HUES6 (cell line): ENCODE measurements at regions not wholly inside any gene's neighbourhood (a gene's known extent, or its start where the extent isn't known, plus 50 kb on each side); places are given as distances from the start of the nearest gene placed in this dataset.
"Not testable (repeated sequence)": the region's sequence is repeated elsewhere in the genome, so short reads cannot be mapped to it uniquely, and the experiment has no call there.

Experiments used
- H3K27ac ChIP-seq: 2 replicates; pipeline ENCODE4 v1.7.0; 2013; ENCODE audit warnings: low read depth, mild to moderate bottlenecking, low read length, inconsistent platforms
- H3K27me3 ChIP-seq: 2 replicates; pipeline ENCODE4 v1.6.1; 2013; ENCODE audit warnings: low read length; ENCODE audit not compliant: control insufficient read depth, insufficient read depth
- H3K36me3 ChIP-seq: 2 replicates; pipeline ENCODE4 v1.6.1; 2013; ENCODE audit warnings: low read length; ENCODE audit not compliant: control insufficient read depth, insufficient read depth
- H3K4me1 ChIP-seq: 2 replicates; pipeline ENCODE4 v1.6.1; 2013; ENCODE audit warnings: low read length; ENCODE audit not compliant: control insufficient read depth, insufficient read depth
- H3K4me3 ChIP-seq: 2 replicates; pipeline ENCODE4 v1.5.1; 2013; ENCODE audit warnings: low read depth, low read length
- H3K9ac ChIP-seq: one replicate; pipeline ENCODE4 v1.6.1; 2013; ENCODE audit warnings: mild to moderate bottlenecking, low read length
- H3K9me3 ChIP-seq: 2 replicates; pipeline ENCODE4 v1.6.1; 2013; ENCODE audit warnings: low read depth, low read length; ENCODE audit not compliant: control insufficient read depth, insufficient read depth

DNA sequence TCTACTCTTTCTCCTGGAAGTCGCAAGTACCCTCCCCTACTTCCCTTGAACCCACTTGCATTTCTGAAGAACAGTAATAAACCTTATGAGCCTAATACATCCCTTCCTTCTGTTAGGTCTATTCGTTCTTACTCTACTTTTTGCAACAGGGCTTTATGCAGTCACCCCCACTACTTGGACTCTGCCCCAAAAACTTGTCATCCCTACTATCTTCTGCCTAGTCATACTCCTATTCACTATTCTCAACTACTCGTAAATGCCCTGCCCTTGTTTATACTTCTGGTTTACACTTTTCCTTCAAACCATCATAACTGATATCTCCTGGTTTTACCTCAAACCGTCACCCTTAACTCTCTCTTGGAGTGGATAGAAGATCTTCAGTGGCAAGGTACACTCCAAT lies 55.2 kb upstream of the SLIT2 start:
- Histone ChIP-seq H3K27ac (no peak overlapping the region), H3K4me1 (no peaks in the 10 kb centered on the region), H3K36me3 (no peaks in the 10 kb centered on the region), H3K27me3 (no peaks in the 10 kb centered on the region), H3K4me3 (no peak overlapping the region), H3K9me3 (peaks cover 4% of the 10 kb centered on the region; the same call in 1 of the 2 replicates), H3K9ac (no peak overlapping the region)

DNA sequence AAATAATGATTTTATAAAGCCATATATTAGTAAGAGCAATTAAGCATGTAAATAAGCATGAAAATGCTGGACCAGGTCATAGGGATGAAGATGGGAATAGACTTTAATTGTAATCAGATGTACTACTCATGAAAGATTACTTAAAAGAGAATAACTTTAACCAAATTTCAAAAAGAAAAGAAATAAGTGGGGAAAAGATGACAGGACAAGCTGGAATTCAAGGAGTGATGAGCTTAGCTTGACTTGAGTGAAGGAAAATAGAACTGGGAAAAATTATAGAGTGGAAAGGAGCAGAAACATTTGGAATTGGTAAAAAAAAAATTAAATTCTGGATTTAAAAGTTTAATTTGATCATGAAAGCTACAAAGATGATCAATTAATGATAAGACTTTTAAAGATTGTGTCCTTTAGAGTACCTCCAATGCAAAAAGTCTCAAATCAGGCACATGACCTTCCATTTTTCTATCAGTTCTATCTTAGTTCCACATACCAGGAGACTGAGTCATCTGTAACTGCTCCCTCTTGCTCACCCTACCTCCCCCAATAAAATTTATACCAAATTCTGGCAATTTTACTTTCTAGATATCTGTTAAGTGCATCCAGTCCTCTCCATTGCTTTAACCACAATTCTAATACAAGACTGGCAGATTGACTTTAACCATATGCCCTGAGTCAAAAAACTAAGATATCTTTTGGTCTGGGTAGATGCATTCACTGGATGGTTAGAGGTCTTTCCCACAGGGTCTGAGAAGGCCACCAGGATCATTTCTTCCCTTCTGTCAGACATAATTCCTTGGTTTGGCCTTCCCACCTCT lies 56.4 kb upstream of the SLIT2 start:
- H3K9me3 ChIP-seq = peaks cover 11% of the 10 kb centered on the region
- no peaks in the 10 kb centered on the region for H3K4me1 ChIP-seq
- no peak overlapping the region for H3K9ac ChIP-seq
- H3K4me3 ChIP-seq = no peak overlapping the region
- no peaks in the 10 kb centered on the region for H3K36me3 ChIP-seq
- H3K27ac ChIP-seq = no peak overlapping the region
- no peaks in the 10 kb centered on the region for H3K27me3 ChIP-seq

DNA sequence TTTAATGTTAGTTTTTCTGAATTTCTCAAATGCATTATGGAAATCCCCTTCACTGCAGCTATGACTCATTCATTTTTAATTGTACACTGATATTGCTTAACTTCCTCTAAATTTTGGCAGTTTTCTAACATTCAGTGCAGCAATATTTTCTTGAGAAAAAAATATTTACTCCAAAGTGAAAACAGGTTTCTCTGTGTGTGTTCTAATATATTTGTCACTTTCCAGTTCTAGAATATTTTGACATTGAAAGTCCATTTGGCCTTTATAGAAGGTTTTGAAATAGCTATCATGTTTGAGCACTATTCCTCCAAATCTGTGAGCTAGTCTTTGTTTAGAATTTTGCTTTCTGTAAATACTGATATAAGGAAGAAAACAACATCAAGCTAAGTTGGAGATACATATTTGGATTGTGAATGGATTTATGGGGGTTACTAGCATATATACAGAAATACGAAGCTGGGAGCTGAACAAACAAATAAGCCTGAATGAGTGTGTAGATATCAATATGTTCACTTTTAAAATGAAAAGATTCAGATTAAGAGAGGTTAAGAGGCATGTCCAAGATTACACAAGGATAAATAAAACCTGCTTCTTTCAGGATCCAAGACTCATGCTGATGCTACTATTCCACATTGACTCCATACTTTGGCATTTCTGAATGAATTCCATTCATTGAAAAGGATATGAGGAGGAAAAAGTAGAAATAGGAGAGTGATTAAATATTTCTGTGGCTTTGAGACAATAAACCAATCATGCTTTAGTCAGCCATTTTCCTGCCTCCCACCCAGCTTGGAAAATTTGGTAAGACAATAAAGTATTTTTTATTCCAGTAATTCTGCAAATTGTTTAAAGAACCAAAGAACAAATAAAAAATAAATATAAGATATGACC lies 57.3 kb upstream of the SLIT2 start:
- Histone ChIP-seq H3K4me1 (no peaks in the 10 kb centered on the region), H3K4me3 (no peak overlapping the region), H3K27me3 (no peaks in the 10 kb centered on the region), H3K9me3 (peaks cover 18% of the 10 kb centered on the region), H3K27ac (no peak overlapping the region), H3K9ac (no peak overlapping the region), H3K36me3 (no peaks in the 10 kb centered on the region)

DNA sequence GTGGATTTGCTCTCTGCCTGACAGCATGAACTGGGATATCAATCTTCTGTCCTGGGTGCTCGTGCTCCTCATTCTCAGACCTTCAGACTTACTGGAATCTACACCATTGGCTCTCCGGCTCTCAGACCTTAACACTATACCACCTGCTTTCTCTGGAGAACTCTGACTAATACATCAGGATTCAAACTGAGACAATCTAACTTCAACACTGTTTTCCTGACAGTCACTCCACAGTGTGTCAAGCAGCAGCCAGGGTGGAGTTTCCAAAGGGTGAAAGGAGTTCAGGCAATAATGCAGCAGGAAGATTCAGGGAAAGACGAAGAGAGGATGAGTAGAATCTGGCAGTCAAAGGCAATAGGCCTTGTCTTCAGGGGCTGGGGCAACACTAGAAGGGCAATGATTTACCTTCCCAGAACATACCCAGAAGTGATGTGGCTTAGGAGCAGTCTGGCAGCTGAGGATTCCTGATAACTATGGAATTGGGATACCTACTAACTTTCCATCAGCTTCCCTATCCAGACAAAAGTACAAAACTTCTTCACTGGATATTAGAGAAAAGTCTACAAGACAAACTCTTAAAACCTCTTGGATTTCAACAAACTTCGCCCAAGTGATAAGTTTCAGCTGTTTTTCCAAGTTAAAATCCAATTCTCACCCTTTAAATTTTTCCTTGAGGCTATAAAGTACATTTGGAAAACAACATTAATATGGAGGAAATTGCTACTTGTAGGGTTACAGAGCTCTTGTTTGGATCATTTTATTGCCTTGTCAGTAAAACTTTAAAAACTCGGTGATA lies 58.4 kb upstream of the SLIT2 start:
- Histone ChIP-seq H3K27me3 (no peaks in the 10 kb centered on the region), H3K36me3 (no peaks in the 10 kb centered on the region), H3K27ac (no peak overlapping the region), H3K9me3 (peaks cover 19% of the 10 kb centered on the region), H3K4me3 (no peak overlapping the region), H3K9ac (no peak overlapping the region), H3K4me1 (no peaks in the 10 kb centered on the region)

DNA sequence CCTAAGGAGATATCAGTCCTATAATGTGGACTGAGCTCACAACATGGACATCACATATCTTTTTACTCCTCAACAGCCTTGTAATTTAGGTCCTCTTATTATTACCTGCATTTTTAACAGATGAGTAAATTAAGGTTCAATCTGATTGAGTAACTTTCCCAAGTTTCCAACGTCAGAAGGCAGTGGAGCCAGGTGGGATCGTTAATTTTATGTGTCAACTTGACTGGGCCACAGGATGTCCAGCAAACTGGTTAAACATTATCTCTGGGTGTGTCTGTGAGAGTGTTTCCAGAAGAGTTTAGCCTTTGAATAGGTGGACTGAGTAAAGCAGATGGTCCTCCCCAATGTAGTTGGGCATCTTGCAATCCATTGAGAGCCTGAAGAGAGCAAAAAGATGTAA lies 59.0 kb upstream of the SLIT2 start:
- no peaks in the 10 kb centered on the region for H3K4me1 ChIP-seq
- peaks cover 19% of the 10 kb centered on the region for H3K9me3 ChIP-seq
- no peak overlapping the region for H3K27ac ChIP-seq
- no peaks in the 10 kb centered on the region for H3K27me3 ChIP-seq
- H3K36me3 ChIP-seq = no peaks in the 10 kb centered on the region
- H3K4me3 ChIP-seq = no peak overlapping the region
- H3K9ac ChIP-seq = no peak overlapping the region

DNA sequence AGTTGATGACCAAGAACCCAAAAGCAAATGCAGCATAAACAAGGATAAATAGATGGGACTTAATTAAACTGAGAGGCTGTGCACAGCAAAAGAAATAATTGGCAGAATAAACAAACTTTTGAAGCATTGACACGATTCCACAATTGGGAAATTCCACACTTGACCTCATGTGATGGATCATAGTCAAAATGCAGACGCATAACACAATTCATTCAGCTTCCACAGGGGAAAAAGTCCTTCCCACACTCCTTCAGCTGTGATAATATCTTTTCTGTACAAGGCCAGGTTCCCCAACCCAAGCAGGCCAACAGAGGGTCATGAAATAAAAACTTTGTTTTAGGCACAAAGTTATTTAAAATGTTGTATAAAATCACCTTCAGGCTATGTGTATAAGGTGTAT lies 66.6 kb upstream of the SLIT2 start:
- no peaks in the 10 kb centered on the region for H3K4me1 ChIP-seq
- H3K9ac ChIP-seq = no peak overlapping the region
- no peak overlapping the region for H3K4me3 ChIP-seq
- no peaks in the 10 kb centered on the region for H3K27me3 ChIP-seq
- H3K9me3 ChIP-seq = peaks cover 7% of the 10 kb centered on the region; the same call in 1 of the 2 replicates
- no peak overlapping the region for H3K27ac ChIP-seq
- H3K36me3 ChIP-seq = no peaks in the 10 kb centered on the region

DNA sequence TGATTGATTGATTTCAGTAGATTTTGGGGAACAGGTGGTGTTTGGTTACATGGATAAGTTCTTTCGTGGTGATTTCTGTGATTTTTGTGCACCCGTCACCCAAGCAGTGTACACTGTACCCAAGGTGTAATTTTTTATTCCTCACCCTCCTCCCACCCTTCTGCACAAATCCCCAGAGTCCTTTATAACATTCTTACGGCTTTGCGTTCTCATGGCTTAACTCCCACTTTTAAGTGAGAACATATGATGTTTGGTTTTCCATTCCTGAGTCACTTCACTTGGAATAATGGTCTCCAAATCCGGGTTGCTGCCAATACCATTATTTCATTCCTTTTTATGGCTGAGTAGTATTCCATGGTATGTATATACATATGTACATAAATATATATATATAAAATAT lies 68.6 kb upstream of the SLIT2 start:
- H3K4me3 ChIP-seq, H3K27me3 ChIP-seq, H3K9me3 ChIP-seq, H3K27ac ChIP-seq, H3K36me3 ChIP-seq, H3K9ac ChIP-seq, H3K4me1 ChIP-seq: not testable (repeated sequence)

DNA sequence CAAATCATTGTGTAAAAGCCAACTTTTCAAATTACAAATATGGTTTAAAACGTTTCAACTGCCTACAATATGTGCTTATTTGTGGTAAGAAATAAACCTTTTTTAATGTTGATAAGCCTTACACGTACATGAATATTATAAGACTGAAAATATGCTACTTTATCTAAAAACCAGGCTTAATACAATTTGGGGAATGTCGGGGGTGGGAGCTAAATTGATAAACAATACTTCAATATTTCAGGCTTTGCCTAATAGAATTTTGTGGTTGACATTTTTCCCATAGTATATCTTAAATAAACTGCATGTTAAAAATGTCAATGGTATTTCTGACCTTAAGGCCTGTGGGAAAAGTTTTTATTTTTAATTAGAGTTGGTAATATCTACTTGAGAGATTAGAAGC lies 69.8 kb upstream of the SLIT2 start:
- Histone ChIP-seq H3K4me3 (no peak overlapping the region), H3K9ac (no peak overlapping the region), H3K4me1 (no peaks in the 10 kb centered on the region), H3K27me3 (no peaks in the 10 kb centered on the region), H3K36me3 (no peaks in the 10 kb centered on the region), H3K9me3 (0 out of 2 replicates have a peak, but pooled peaks cover 3% of the 10 kb centered on the region), H3K27ac (no peak overlapping the region)

DNA sequence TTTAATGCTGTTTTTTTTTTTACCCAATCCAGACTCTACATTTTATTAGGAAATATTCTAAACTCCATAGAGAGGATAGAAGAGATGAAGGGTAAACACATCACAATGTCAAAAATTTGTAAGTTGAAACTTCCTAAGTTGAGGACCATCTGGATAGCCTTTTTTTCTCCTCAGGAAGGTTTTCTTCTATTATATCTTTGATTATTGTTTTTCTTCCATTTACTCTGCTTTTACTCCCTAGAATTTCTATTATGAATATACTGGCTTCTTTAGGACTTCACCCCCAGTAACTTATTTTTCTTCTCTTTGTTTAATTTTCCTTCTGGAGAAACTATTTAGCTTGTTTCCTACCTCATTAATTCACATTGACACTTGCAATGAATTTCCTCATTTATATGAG lies 71.2 kb upstream of the SLIT2 start:
- Histone ChIP-seq H3K4me1 (no peaks in the 10 kb centered on the region), H3K27ac (no peak overlapping the region), H3K9ac (no peak overlapping the region), H3K9me3 (0 out of 2 replicates have a peak, but pooled peaks cover 3% of the 10 kb centered on the region), H3K36me3 (no peaks in the 10 kb centered on the region), H3K4me3 (no peak overlapping the region), H3K27me3 (no peaks in the 10 kb centered on the region)

DNA sequence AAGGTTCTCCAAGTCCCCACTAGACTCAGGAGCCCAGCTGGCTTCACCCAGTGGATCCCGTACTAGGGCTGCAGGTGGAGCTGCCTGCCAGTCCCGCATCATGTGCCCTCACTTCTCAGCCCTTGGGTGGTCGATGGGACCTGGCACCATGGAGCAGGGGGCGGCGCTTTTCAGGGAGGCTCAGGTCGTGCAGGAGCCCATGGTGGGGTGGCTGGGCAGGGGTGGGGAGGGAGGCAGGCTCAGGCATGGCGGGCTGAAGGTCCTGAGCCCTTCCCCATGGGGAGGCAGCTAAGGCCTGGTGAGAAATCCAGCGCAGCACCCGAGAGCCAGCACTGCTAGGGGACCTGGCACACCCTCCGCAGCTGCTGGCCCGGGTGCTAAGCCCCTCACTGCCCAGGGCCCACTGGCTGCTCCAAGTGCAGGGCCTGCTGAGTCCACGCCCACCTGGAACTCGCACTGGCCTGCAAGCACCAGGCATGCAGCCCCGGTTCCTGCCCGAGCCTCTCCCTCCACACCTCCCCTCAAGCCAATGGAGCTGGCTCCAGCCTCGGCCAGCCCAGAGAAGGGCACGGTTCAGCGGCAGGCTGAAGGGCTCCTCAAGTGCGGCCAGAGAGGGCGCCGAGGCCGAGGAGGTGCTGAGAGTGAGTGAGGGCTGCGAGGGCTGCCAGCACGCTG lies 72.7 kb upstream of the SLIT2 start:
- Histone ChIP-seq H3K4me3 (no peak overlapping the region), H3K27me3 (no peaks in the 10 kb centered on the region), H3K9ac (no peak overlapping the region), H3K36me3 (no peaks in the 10 kb centered on the region), H3K4me1 (no peaks in the 10 kb centered on the region), H3K27ac (no peak overlapping the region), H3K9me3 (0 out of 2 replicates have a peak, but pooled peaks cover 3% of the 10 kb centered on the region)
